GM23338 (cell line): ENCODE measurements at regions not wholly inside any gene's neighbourhood (a gene's known extent, or its start where the extent isn't known, plus 50 kb on each side); places are given as distances from the start of the nearest gene placed in this dataset.

Experiments
- ATAC-seq: fragments of 200-7000 bp; cut with Tn5 transposase; 3 replicates; pipeline ENCODE4 v1.9.1; 2020
- DNase-seq: peaks from one replicate; pipeline ENCODE4 v3.0.0-alpha.2; 2015; ENCODE audit warnings: low spot score
- H2AFZ ChIP-seq: fragments of 200-600 bp; sonication (generic); 2 replicates; pipeline ENCODE4 v1.8.0; 2016; ENCODE audit warnings: antibody characterized with exemption, mild to moderate bottlenecking, moderate library complexity
- H3F3A ChIP-seq: fragments of 200-600 bp; sonication (generic); replicated peaks from 2 replicates; pipeline ENCODE4 v1.8.0; 2017; ENCODE audit warnings: antibody characterized with exemption, mixed run types, low read depth
- H3K27ac ChIP-seq: fragments of 200-600 bp; sonication (generic); 2 replicates; pipeline ENCODE4 v1.6.1; 2016; ENCODE audit warnings: low read depth
- H3K27me3 ChIP-seq: fragments of 200-600 bp; sonication (generic); 2 replicates; pipeline ENCODE4 v1.8.0; 2016; ENCODE audit warnings: mild to moderate bottlenecking, mixed run types, moderate library complexity; ENCODE audit not compliant: insufficient read depth
- H3K36me3 ChIP-seq: fragments of 200-600 bp; sonication (generic); 2 replicates; pipeline ENCODE4 v1.8.0; 2016; ENCODE audit warnings: mild to moderate bottlenecking; ENCODE audit not compliant: insufficient read depth
- H3K4me1 ChIP-seq: fragments of 200-600 bp; sonication (generic); 2 replicates; pipeline ENCODE4 v1.8.0; 2016; ENCODE audit warnings: mild to moderate bottlenecking, moderate library complexity; ENCODE audit not compliant: insufficient read depth
- H3K4me2 ChIP-seq: fragments of 200-600 bp; sonication (generic); 2 replicates; pipeline ENCODE4 v1.7.1; 2017; ENCODE audit warnings: mixed run types
- H3K4me3 ChIP-seq: fragments of 200-600 bp; sonication (generic); 2 replicates; pipeline ENCODE4 v1.6.1; 2016; ENCODE audit warnings: mixed run types
- H3K79me2 ChIP-seq: fragments of 200-600 bp; sonication (generic); replicated peaks from 2 replicates; pipeline ENCODE4 v1.8.0; 2017; ENCODE audit warnings: mild to moderate bottlenecking; ENCODE audit not compliant: insufficient read depth
- H3K9me2 ChIP-seq: fragments of 200-600 bp; sonication (generic); 2 replicates; pipeline ENCODE4 v1.8.0; 2017; ENCODE audit not compliant: insufficient read depth
- H4K20me1 ChIP-seq: fragments of 200-600 bp; sonication (generic); replicated peaks from 2 replicates; pipeline ENCODE4 v1.8.0; 2017; ENCODE audit warnings: mild to moderate bottlenecking; ENCODE audit not compliant: insufficient read depth
- H3K27ac Mint-ChIP-seq: 2 replicates; pipeline ENCODE4 v1.8.0; 2020; ENCODE audit warnings: inconsistent platforms, mild to moderate bottlenecking, moderate library complexity, mixed read lengths
- H3K27me3 Mint-ChIP-seq: 3 replicates; pipeline ENCODE4 v1.8.0; 2022; ENCODE audit warnings: low read depth, mild to moderate bottlenecking, moderate library complexity, mixed read lengths, inconsistent platforms; ENCODE audit not compliant: insufficient read depth, poor library complexity
- H3K36me3 Mint-ChIP-seq: 3 replicates; pipeline ENCODE4 v1.8.0; 2021; ENCODE audit warnings: low read depth, mild to moderate bottlenecking, inconsistent platforms, moderate library complexity, mixed read lengths
- H3K4me1 Mint-ChIP-seq: 3 replicates; pipeline ENCODE4 v1.8.0; 2020; ENCODE audit warnings: mild to moderate bottlenecking, inconsistent platforms, mixed read lengths
- H3K4me3 Mint-ChIP-seq: 3 replicates; pipeline ENCODE4 v1.8.0; 2021; ENCODE audit warnings: moderate library complexity, mild to moderate bottlenecking, inconsistent platforms, mixed read lengths
- H3K9me3 Mint-ChIP-seq: 3 replicates; pipeline ENCODE4 v1.8.0; 2020; ENCODE audit warnings: moderate library complexity, mild to moderate bottlenecking, inconsistent platforms, mixed read lengths
- CREB1 ChIP-seq: fragments of 250-450 bp; sonication (Bioruptor Pico); IDR thresholded peaks from 2 replicates; pipeline ENCODE4 v1.5.0; 2020; ENCODE audit warnings: low read depth, mild to moderate bottlenecking, moderate library complexity
- EZH2 ChIP-seq: fragments of 200-600 bp; sonication (generic); IDR thresholded peaks from one replicate; pipeline ENCODE4 v1.8.0; 2017; ENCODE audit warnings: antibody characterized with exemption, mild to moderate bottlenecking, low read depth; ENCODE audit not compliant: unreplicated experiment
- EZH2phosphoT487 ChIP-seq: fragments of 200-600 bp; sonication (generic); IDR thresholded peaks from one replicate; pipeline ENCODE4 v1.8.1; 2018; ENCODE audit warnings: antibody characterized with exemption; ENCODE audit not compliant: unreplicated experiment
- JUNB ChIP-seq: IDR thresholded peaks from one replicate; pipeline ENCODE4 v1.6.1; 2016; ENCODE audit warnings: antibody characterized with exemption; ENCODE audit not compliant: unreplicated experiment
- NANOG ChIP-seq: IDR thresholded peaks from 2 replicates; pipeline ENCODE4 v1.6.1; 2016; ENCODE audit warnings: antibody characterized with exemption, borderline replicate concordance
- POLR2AphosphoS5 ChIP-seq: IDR thresholded peaks from 2 replicates; pipeline ENCODE4 v1.6.1; 2016; ENCODE audit warnings: antibody characterized with exemption, low read depth
- STAT1 ChIP-seq: IDR thresholded peaks from one replicate; pipeline ENCODE4 v1.6.1; 2016; ENCODE audit warnings: antibody characterized with exemption; ENCODE audit not compliant: unreplicated experiment
- ZNF331 ChIP-seq: fragments of 250-450 bp; sonication (Bioruptor Pico); IDR thresholded peaks from 2 replicates; pipeline ENCODE4 v1.5.0; 2020; ENCODE audit warnings: low read depth, mild to moderate bottlenecking, moderate library complexity
- TF ChIP-seq, protein P1 (sequence below), 2 experiments: fragments of 200-600 bp in 1 of 2; sonication (generic) in 1 of 2; conservative IDR thresholded peaks; 2 replicates each; pipeline versions ENCODE4 v1.5.1 to v1.6.1; 2016 to 2017; ENCODE audit warnings: antibody characterized with exemption in 2 of 2, low read depth in 2 of 2, mild to moderate bottlenecking in 2 of 2, moderate library complexity in 1 of 2
- TF ChIP-seq, protein P2 (sequence below): fragments of 250-450 bp; sonication (Bioruptor Pico); IDR thresholded peaks from 2 replicates; pipeline ENCODE4 v1.5.0; 2020; ENCODE audit warnings: mild to moderate bottlenecking, moderate library complexity

DNA sequence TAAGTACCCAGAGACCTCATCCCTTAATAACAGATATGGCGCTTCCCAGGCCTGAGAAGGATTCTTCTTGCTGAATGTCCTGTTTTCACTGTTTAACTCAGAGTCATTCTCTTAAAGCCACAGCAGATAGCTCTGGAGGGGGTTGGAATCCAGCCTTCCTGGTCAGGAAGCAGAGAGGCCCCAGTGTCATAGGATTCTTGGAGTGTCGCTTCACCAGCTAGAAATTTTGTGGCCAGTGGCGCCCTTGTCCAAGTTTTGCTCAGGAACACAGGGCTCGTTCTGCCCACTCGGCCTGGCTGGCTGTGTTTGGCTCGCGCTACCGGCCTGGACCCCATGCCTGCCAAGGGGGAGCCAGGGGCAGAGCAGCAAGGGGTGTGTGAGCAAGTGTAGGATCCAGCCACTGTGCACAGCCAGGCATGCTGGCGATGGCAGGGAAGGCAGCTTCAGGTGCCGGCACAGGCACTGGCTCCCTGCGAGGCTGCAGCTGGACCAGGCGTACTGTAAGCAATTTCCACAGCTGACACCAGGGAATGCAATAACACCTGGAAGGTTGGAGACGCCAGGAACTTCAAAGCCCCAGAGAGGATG lies 214.8 kb upstream of the SESN3 start (continued):
- TF ChIP-seq, protein P1, sequence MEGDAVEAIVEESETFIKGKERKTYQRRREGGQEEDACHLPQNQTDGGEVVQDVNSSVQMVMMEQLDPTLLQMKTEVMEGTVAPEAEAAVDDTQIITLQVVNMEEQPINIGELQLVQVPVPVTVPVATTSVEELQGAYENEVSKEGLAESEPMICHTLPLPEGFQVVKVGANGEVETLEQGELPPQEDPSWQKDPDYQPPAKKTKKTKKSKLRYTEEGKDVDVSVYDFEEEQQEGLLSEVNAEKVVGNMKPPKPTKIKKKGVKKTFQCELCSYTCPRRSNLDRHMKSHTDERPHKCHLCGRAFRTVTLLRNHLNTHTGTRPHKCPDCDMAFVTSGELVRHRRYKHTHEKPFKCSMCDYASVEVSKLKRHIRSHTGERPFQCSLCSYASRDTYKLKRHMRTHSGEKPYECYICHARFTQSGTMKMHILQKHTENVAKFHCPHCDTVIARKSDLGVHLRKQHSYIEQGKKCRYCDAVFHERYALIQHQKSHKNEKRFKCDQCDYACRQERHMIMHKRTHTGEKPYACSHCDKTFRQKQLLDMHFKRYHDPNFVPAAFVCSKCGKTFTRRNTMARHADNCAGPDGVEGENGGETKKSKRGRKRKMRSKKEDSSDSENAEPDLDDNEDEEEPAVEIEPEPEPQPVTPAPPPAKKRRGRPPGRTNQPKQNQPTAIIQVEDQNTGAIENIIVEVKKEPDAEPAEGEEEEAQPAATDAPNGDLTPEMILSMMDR (conservative IDR thresholded peaks at IDR 0.05; ENCODE audit: low read depth in 2 of 2), result no peak
- no peak for TF ChIP-seq NANOG

DNA sequence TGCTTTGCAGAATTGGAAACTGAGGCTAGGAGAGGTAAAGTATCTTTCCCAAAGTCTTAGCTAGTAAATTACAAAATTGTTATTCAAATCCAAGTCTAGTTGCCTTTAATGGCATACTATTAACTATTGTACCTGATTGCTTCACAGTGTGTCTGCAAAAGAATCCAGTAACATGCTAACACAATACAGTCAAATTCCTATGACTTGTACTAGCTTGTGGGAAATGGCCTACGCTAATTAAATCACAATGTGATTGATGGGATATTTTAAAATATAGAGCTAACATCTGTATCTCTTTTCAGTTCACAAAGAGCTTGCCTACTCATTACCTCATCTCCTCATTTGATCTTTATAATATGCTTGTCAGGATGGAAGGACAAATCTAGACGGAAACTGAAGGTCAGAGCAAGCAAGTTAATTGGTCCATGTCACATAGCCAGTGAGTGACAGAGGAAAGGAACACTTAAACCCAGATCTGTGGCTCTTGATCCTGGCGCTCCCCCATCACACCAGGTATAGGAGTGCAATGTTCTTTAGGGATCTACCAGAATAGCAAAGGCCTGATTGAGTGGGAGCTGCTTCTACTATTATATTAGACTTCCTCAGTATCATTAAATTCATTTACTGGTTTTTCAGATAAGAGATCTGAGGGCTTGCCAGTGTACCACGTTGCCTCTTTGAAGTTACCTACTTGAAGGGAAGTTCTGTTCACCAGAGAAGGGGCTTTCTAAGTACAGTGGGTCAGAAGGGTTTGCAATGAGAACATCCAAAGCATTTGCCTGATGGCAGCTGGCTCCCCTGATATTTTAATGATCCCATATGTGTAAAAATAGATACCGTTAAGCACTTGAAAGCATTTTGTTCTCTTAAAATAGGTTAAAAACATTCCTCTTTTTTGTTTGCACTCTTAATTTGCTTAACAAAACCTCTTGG lies 213.6 kb upstream of the SESN3 start:
- H3K27ac Mint-ChIP-seq, result no peak overlapping the region
- Histone ChIP-seq H3K27me3 (no peaks in the 10 kb centered on the region), H3K4me3 (peak overlapping the region; percentile 29), H4K20me1 (no peaks in the 10 kb centered on the region), H3K4me1 (peaks cover 14% of the 10 kb centered on the region), H3F3A (no peaks in the 10 kb centered on the region), H3K4me2 (peak overlapping the region; percentile 72), H3K36me3 (no peaks in the 10 kb centered on the region), H3K9me2 (0 out of 2 replicates have a peak, but pooled peaks cover 4% of the 10 kb centered on the region), H3K79me2 (no peaks in the 10 kb centered on the region), H3K27ac (no peak overlapping the region), H2AFZ (0 out of 2 replicates have a peak overlapping the region, but pooled peaks have one; percentile 38)
- no peaks in the 10 kb centered on the region for H3K27me3 Mint-ChIP-seq
- no peak for ATAC-seq
- H3K36me3 Mint-ChIP-seq, result no peaks in the 10 kb centered on the region
- TF ChIP-seq CREB1 (CRISPR knock-in tag) (no peak), EZH2 (no peak), EZH2phosphoT487 (no peak), ZNF331 (no peak), POLR2AphosphoS5 (no peak), JUNB (no peak), STAT1 (no peak)
- TF ChIP-seq, protein P2, sequence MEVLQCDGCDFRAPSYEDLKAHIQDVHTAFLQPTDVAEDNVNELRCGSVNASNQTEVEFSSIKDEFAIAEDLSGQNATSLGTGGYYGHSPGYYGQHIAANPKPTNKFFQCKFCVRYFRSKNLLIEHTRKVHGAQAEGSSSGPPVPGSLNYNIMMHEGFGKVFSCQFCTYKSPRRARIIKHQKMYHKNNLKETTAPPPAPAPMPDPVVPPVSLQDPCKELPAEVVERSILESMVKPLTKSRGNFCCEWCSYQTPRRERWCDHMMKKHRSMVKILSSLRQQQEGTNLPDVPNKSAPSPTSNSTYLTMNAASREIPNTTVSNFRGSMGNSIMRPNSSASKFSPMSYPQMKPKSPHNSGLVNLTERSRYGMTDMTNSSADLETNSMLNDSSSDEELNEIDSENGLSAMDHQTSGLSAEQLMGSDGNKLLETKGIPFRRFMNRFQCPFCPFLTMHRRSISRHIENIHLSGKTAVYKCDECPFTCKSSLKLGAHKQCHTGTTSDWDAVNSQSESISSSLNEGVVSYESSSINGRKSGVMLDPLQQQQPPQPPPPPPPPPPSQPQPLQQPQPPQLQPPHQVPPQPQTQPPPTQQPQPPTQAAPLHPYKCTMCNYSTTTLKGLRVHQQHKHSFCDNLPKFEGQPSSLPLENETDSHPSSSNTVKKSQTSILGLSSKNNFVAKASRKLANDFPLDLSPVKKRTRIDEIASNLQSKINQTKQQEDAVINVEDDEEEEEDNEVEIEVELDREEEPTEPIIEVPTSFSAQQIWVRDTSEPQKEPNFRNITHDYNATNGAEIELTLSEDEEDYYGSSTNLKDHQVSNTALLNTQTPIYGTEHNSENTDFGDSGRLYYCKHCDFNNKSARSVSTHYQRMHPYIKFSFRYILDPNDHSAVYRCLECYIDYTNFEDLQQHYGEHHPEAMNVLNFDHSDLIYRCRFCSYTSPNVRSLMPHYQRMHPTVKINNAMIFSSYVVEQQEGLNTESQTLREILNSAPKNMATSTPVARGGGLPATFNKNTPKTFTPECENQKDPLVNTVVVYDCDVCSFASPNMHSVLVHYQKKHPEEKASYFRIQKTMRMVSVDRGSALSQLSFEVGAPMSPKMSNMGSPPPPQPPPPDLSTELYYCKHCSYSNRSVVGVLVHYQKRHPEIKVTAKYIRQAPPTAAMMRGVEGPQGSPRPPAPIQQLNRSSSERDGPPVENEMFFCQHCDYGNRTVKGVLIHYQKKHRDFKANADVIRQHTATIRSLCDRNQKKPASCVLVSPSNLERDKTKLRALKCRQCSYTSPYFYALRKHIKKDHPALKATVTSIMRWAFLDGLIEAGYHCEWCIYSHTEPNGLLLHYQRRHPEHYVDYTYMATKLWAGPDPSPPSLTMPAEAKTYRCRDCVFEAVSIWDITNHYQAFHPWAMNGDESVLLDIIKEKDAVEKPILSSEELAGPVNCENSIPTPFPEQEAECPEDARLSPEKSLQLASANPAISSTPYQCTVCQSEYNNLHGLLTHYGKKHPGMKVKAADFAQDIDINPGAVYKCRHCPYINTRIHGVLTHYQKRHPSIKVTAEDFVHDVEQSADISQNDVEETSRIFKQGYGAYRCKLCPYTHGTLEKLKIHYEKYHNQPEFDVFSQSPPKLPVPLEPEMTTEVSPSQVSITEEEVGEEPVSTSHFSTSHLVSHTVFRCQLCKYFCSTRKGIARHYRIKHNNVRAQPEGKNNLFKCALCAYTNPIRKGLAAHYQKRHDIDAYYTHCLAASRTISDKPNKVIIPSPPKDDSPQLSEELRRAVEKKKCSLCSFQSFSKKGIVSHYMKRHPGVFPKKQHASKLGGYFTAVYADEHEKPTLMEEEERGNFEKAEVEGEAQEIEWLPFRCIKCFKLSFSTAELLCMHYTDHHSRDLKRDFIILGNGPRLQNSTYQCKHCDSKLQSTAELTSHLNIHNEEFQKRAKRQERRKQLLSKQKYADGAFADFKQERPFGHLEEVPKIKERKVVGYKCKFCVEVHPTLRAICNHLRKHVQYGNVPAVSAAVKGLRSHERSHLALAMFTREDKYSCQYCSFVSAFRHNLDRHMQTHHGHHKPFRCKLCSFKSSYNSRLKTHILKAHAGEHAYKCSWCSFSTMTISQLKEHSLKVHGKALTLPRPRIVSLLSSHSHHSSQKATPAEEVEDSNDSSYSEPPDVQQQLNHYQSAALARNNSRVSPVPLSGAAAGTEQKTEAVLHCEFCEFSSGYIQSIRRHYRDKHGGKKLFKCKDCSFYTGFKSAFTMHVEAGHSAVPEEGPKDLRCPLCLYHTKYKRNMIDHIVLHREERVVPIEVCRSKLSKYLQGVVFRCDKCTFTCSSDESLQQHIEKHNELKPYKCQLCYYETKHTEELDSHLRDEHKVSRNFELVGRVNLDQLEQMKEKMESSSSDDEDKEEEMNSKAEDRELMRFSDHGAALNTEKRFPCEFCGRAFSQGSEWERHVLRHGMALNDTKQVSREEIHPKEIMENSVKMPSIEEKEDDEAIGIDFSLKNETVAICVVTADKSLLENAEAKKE, result no peak
- TF ChIP-seq, protein P1 (conservative IDR thresholded peaks at IDR 0.05; ENCODE audit: low read depth in 2 of 2), result no peak
- peaks cover 16% of the 10 kb centered on the region for H3K4me1 Mint-ChIP-seq
- DNase-seq, result no peak
- no peaks in the 10 kb centered on the region for H3K9me3 Mint-ChIP-seq
- no peak overlapping the region for H3K4me3 Mint-ChIP-seq
